Brain microvascular endothelial cell (primary cell): ENCODE measurements at regions not wholly inside any gene's neighbourhood (a gene's known extent, or its start where the extent isn't known, plus 50 kb on each side); places are given as distances from the start of the nearest gene placed in this dataset.
"Not testable (repeated sequence)": the region's sequence is repeated elsewhere in the genome, so short reads cannot be mapped to it uniquely, and the experiment has no call there.

Source experiments
- DNase-seq: peaks from one replicate; pipeline ENCODE4 v3.0.0-alpha.2; 2020
- H3K27ac ChIP-seq: fragments of 250-450 bp; sonication (Bioruptor Pico); 2 replicates; pipeline ENCODE4 v1.5.1; 2020; ENCODE audit warnings: mild to moderate bottlenecking, moderate library complexity
- H3K27me3 ChIP-seq: fragments of 250-450 bp; sonication (Bioruptor Pico); replicated peaks from 2 replicates; pipeline ENCODE4 v1.5.1; 2020; ENCODE audit warnings: mild to moderate bottlenecking
- H3K36me3 ChIP-seq: fragments of 250-450 bp; sonication (Bioruptor Pico); replicated peaks from 2 replicates; pipeline ENCODE4 v1.5.1; 2020; ENCODE audit warnings: mild to moderate bottlenecking
- H3K4me3 ChIP-seq: 2 replicates; pipeline ENCODE4 v1.5.1; 2011; ENCODE audit warnings: low read depth, mild to moderate bottlenecking, control low read depth, low read length, moderate library complexity
- in situ Hi-C: cut with HindIII; loops from 2 replicates; pipeline ENCODE4 v1.10.0; 2017; ENCODE audit warnings: low sequenced_read_pairs, low pct_ligation_motif_present
- TF ChIP-seq, protein P1 (sequence below): IDR thresholded peaks from 2 replicates; pipeline ENCODE4 v1.5.1; 2011; ENCODE audit warnings: low read depth, mild to moderate bottlenecking, moderate library complexity, low read length, control low read depth, inconsistent platforms; ENCODE audit errors: missing control alignments

DNA sequence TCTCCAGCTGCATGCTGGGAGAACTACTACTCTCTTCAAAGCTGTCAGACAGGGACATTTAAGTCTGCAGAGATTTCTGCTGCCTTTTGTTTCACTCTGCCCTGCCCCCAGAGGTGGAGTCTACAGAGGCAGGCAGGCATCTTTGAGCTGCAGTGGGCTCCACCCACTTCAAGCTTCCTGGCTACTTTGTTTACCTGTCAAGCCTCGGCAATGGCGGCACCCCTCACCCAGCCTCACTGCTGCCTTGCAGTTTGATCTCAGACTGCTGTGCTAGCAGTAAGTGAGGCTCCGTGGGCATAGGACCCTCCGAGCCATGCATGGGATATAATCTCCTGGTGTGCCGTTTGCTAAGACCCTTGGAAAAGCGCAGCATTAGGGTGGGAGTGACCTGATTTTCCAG is 61.7 kb downstream of the DMRTA1 start:
- H3K4me3 ChIP-seq, in situ Hi-C loops, DNase-seq, H3K36me3 ChIP-seq, H3K27ac ChIP-seq, H3K27me3 ChIP-seq: not testable (repeated sequence)

DNA sequence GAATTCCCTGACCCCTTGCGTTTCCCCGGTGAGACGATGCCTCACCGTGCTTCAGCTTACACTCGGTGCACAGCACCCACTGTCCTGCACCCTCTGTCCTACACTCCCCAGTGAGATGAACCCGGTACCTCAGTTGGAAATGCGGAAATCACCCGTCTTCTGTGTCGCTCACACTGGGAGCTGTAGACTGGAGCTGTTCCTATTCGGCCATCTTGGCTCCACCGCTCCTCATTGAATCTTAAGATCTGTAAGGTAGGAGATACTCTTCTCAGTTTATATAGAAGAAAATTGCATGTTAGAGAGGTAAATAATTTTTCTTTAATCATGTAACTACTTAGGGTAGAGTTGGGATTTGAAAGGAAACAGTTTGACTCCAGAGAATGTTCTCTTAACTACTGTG is 62.2 kb downstream of the DMRTA1 start:
- in situ Hi-C loops = no loop called here
- TF ChIP-seq, protein P1, sequence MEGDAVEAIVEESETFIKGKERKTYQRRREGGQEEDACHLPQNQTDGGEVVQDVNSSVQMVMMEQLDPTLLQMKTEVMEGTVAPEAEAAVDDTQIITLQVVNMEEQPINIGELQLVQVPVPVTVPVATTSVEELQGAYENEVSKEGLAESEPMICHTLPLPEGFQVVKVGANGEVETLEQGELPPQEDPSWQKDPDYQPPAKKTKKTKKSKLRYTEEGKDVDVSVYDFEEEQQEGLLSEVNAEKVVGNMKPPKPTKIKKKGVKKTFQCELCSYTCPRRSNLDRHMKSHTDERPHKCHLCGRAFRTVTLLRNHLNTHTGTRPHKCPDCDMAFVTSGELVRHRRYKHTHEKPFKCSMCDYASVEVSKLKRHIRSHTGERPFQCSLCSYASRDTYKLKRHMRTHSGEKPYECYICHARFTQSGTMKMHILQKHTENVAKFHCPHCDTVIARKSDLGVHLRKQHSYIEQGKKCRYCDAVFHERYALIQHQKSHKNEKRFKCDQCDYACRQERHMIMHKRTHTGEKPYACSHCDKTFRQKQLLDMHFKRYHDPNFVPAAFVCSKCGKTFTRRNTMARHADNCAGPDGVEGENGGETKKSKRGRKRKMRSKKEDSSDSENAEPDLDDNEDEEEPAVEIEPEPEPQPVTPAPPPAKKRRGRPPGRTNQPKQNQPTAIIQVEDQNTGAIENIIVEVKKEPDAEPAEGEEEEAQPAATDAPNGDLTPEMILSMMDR = no peak
- Histone ChIP-seq H3K36me3 (no peaks in the 10 kb centered on the region), H3K27me3 (no peaks in the 10 kb centered on the region), H3K27ac (no peak overlapping the region), H3K4me3 (no peak overlapping the region)
- DNase-seq = no peak

DNA sequence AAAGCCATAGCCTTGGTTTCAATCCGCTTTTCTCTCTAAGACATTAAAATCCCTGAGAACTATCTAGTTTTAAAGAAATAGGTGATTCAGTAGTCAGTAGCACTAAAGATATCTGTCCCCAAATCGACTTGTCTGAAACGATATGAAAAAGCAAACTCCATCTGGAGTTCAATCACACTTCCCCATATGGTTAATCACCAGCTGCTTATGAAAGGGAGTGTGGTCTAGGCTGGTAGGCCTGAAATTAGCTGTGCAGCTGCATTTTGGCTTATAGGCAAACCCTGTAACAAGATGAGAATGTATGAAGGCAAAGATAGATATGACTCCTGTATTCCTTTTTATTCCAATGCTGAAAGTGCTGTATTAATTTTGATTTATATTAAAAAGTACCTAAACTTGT is 65.9 kb downstream of the DMRTA1 start:
- Histone ChIP-seq H3K27ac (no peak overlapping the region), H3K36me3 (no peaks in the 10 kb centered on the region), H3K27me3 (no peaks in the 10 kb centered on the region), H3K4me3 (no peak overlapping the region)
- in situ Hi-C loops = no loop called here
- DNase-seq = no peak
- TF ChIP-seq, protein P1 = no peak

DNA sequence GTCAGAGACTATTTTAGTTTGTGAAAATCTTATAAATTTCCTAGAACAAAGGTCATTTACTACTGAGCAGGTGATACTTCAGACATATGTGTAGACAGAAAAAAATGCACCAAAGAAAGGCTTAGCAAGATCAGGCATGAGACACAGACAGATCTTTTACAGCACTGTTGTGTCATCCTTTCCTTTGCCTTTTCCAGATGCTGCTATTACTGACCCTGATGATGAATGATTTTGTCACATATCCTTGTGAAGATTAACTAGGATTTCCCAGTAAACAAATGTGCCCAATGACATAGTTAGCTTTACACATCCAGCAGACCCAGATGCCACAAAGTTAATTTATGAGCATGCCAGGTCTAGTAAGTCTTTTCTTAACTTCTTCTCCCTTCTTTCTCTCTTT is 68.2 kb downstream of the DMRTA1 start:
- no peak for DNase-seq
- Histone ChIP-seq H3K27ac (no peak overlapping the region), H3K27me3 (no peaks in the 10 kb centered on the region), H3K4me3 (no peak overlapping the region), H3K36me3 (no peaks in the 10 kb centered on the region)
- TF ChIP-seq, protein P1 = no peak
- in situ Hi-C loops = no loop called here

DNA sequence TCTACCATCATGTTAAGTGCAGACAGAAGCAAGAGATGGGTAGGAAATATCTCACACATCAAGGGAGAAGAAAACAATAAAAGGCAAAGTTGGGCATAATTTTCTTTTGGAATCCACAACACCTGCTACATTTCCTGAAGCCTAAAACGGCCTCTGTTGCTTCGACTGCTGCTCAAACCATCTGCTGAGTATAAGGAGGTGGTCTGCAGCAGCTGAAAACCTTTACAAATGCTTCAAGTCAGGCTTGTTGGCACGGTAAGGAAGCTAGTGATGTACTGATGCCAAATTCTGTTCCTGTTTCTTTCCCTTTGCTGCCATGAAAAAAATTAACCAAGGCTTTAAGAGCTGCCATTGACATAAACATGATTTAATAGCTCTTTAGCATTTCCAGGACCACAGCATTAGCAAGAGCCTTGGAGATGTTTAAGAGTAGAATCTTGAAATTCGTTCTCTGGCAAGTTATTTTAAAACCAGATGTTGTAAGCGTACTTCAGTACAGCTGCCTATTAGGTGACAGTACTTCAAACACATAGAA is 75.6 kb downstream of the DMRTA1 start:
- in situ Hi-C loops = no loop called here
- Histone ChIP-seq H3K27ac (no peak overlapping the region), H3K27me3 (no peaks in the 10 kb centered on the region), H3K36me3 (no peaks in the 10 kb centered on the region), H3K4me3 (no peak overlapping the region)
- TF ChIP-seq, protein P1 = no peak
- no peak for DNase-seq

DNA sequence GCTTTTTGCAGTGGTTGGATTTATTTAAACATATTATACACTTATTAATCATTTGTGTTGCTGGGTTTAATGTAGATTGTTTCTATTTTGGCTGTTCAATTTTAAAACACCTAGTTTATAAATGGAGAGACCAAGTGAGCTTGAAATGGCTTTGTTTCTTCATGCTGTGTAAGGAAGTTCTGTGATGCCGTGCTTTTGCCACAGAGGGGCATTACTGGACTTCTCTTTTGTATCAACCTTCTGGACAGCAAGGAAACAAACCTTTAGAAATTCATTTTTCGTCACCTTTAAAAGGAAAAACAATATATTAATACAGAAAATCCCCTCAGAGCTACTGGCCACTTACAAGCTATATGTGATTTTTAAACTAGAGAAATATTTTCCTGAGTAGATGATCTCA is 81.9 kb downstream of the DMRTA1 start:
- Histone ChIP-seq H3K27me3 (no peaks in the 10 kb centered on the region), H3K27ac (no peak overlapping the region), H3K4me3 (no peak overlapping the region), H3K36me3 (no peaks in the 10 kb centered on the region)
- in situ Hi-C loops = no loop called here
- TF ChIP-seq, protein P1 = peak; percentile 49
- DNase-seq = no peak
